ENCODE measurements at regions not wholly inside any gene's neighbourhood (a gene's known extent, or its start where the extent isn't known, plus 50 kb on each side); places are given as distances from the start of the nearest gene placed in this dataset.

- H3K36me3 ChIP-seq (replicated peaks in 1 of 2; ENCODE audit: control insufficient read depth in 1 of 2, insufficient read depth in 2 of 2, low read length in 2 of 2), result no peaks in the 10 kb centered on the region
- H3K9me3 ChIP-seq (ENCODE audit: low read length), result peaks cover 13% of the 10 kb centered on the region; the same call in 1 of the 2 replicates
- no peaks in the 10 kb centered on the region for H3K4me1 ChIP-seq (ENCODE audit: insufficient read depth, low read length)
- H3K4me3 ChIP-seq (replicated peaks in 1 of 3; ENCODE audit: insufficient read depth in 1 of 3, low read depth in 2 of 3, low read length in 3 of 3), result no peak overlapping the region
- H3K27me3 ChIP-seq (ENCODE audit: control insufficient read depth in 1 of 2, insufficient read depth in 2 of 2, low read length in 2 of 2), result no peaks in the 10 kb centered on the region
- H2AFZ ChIP-seq (ENCODE audit: low read length), result no peak overlapping the region
- ChIA-PET POLR2A (no interaction called here), CTCF (ENCODE audit: low intra/inter-chr PET ratio, low total read pairs) (no interaction called here)
- FAIRE-seq, result no peak
- no peak overlapping the region for H3K4me2 ChIP-seq (ENCODE audit: low read depth, low read length)
- in situ Hi-C loops (cut with HindIII; ENCODE audit: extremely low pct_ligation_motif_present, low pct_unique_long_range_greater_than_20kb), result no loop called here
- no peaks in the 10 kb centered on the region for H4K20me1 ChIP-seq (ENCODE audit: insufficient read depth, low read length)
- no TSS peak for BruUV-seq (replicated peaks)
- 2% methylated on average over 4 of the region's 4 CpGs for WGBS (ENCODE audit: low lambda C conversion rate)
- no peak overlapping the region for H3K27ac ChIP-seq (ENCODE audit: extremely low read length, insufficient read depth, low read length)
- no peak for TF ChIP-seq ZBTB25 (CRISPR knock-in tag; IDR thresholded peaks at IDR 0.05)
- TF ChIP-seq ZNF343 (CRISPR knock-in tag; IDR thresholded peaks at IDR 0.05), result no peak
- TF ChIP-seq HIVEP1 (CRISPR knock-in tag; IDR thresholded peaks at IDR 0.05), result no peak
- TF ChIP-seq ZFYVE20 (CRISPR knock-in tag; IDR thresholded peaks at IDR 0.05; ENCODE audit: borderline replicate concordance, low read depth), result no peak
- no peak for TF ChIP-seq ATF3 (CRISPR knock-in tag; IDR thresholded peaks at IDR 0.05)
- TF ChIP-seq ETV5 (CRISPR knock-in tag; IDR thresholded peaks at IDR 0.05; ENCODE audit: borderline replicate concordance), result no peak
- no peak for TF ChIP-seq ATF4 (CRISPR knock-in tag; IDR thresholded peaks at IDR 0.05)
- TF ChIP-seq SRSF1 (optimal IDR thresholded peaks at IDR 0.05; ENCODE audit: low read depth, low read length), result no peak
- no peak for TF ChIP-seq ZNF619 (CRISPR knock-in tag; IDR thresholded peaks at IDR 0.05)
- no peak for TF ChIP-seq PCBP1 (IDR thresholded peaks at IDR 0.05; ENCODE audit: borderline replicate concordance, low read depth, low read length)
- no peak for TF ChIP-seq ZNF878 (CRISPR knock-in tag; IDR thresholded peaks at IDR 0.05)
- TF ChIP-seq ZNF333 (CRISPR knock-in tag; IDR thresholded peaks at IDR 0.05; ENCODE audit: borderline replicate concordance), result no peak
- no peak for TF ChIP-seq HMGXB3 (CRISPR knock-in tag; IDR thresholded peaks at IDR 0.05; ENCODE audit: borderline replicate concordance)
- no peak for TF ChIP-seq DRAP1 (CRISPR knock-in tag; IDR thresholded peaks at IDR 0.05)
- TF ChIP-seq ZNF468 (CRISPR knock-in tag; IDR thresholded peaks at IDR 0.05), result no peak
- intact Hi-C loops (cut with micrococcal nuclease; ENCODE audit: unreplicated experiment), result no loop called here
- DNase-seq (ENCODE audit: low spot score), result no peak
- no peak overlapping the region for H3K9ac ChIP-seq (ENCODE audit: insufficient read depth, low read depth, low read length)
- H3K79me2 ChIP-seq (ENCODE audit: insufficient read depth, low read length), result no peaks in the 10 kb centered on the region
- no peak for ATAC-seq
Observed at GRCh38 chr5:8327016-8327415, 458.1 kb downstream of the MTRR start.
